Brain microvascular endothelial cell (primary cell): ENCODE measurements at regions not wholly inside any gene's neighbourhood (a gene's known extent, or its start where the extent isn't known, plus 50 kb on each side); places are given as distances from the start of the nearest gene placed in this dataset.
"Not testable (repeated sequence)": the region's sequence is repeated elsewhere in the genome, so short reads cannot be mapped to it uniquely, and the experiment has no call there.

ENCODE experiments used
- DNase-seq: peaks from one replicate; pipeline ENCODE4 v3.0.0-alpha.2; 2020
- H3K27ac ChIP-seq: fragments of 250-450 bp; sonication (Bioruptor Pico); 2 replicates; pipeline ENCODE4 v1.5.1; 2020; ENCODE audit warnings: mild to moderate bottlenecking, moderate library complexity
- H3K27me3 ChIP-seq: fragments of 250-450 bp; sonication (Bioruptor Pico); replicated peaks from 2 replicates; pipeline ENCODE4 v1.5.1; 2020; ENCODE audit warnings: mild to moderate bottlenecking
- H3K36me3 ChIP-seq: fragments of 250-450 bp; sonication (Bioruptor Pico); replicated peaks from 2 replicates; pipeline ENCODE4 v1.5.1; 2020; ENCODE audit warnings: mild to moderate bottlenecking
- H3K4me3 ChIP-seq: 2 replicates; pipeline ENCODE4 v1.5.1; 2011; ENCODE audit warnings: low read depth, mild to moderate bottlenecking, control low read depth, low read length, moderate library complexity
- in situ Hi-C: cut with HindIII; loops from 2 replicates; pipeline ENCODE4 v1.10.0; 2017; ENCODE audit warnings: low sequenced_read_pairs, low pct_ligation_motif_present
- TF ChIP-seq, protein P1 (sequence below): IDR thresholded peaks from 2 replicates; pipeline ENCODE4 v1.5.1; 2011; ENCODE audit warnings: low read depth, mild to moderate bottlenecking, moderate library complexity, low read length, control low read depth, inconsistent platforms; ENCODE audit errors: missing control alignments

DNA sequence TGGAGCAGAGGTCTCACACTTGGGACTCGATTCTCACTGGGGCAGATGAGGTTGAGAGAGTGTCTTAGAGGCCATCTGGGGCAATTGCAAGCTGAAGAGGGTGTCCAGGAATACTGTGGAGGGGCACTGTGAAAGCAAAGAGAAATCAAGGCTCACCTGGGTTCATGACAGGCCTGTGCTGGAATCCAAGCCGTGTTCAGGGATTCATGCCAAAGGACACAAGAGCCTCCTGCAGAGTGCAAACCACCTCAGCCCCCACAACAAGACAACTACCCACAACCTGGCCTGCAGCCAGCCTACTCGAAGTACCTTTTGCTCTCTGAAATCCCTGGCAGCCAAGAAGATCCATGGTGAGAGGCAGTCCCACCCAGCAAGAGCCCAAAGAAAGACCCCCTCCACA, 2334.2 kb downstream of the TP53TG3F start:
- H3K27me3 ChIP-seq = no peaks in the 10 kb centered on the region
- H3K36me3 ChIP-seq = no peaks in the 10 kb centered on the region
- in situ Hi-C loops = no loop called here
- H3K4me3 ChIP-seq = no peak overlapping the region
- H3K27ac ChIP-seq = no peak overlapping the region
- DNase-seq = no peak
- TF ChIP-seq, protein P1, sequence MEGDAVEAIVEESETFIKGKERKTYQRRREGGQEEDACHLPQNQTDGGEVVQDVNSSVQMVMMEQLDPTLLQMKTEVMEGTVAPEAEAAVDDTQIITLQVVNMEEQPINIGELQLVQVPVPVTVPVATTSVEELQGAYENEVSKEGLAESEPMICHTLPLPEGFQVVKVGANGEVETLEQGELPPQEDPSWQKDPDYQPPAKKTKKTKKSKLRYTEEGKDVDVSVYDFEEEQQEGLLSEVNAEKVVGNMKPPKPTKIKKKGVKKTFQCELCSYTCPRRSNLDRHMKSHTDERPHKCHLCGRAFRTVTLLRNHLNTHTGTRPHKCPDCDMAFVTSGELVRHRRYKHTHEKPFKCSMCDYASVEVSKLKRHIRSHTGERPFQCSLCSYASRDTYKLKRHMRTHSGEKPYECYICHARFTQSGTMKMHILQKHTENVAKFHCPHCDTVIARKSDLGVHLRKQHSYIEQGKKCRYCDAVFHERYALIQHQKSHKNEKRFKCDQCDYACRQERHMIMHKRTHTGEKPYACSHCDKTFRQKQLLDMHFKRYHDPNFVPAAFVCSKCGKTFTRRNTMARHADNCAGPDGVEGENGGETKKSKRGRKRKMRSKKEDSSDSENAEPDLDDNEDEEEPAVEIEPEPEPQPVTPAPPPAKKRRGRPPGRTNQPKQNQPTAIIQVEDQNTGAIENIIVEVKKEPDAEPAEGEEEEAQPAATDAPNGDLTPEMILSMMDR = no peak

DNA sequence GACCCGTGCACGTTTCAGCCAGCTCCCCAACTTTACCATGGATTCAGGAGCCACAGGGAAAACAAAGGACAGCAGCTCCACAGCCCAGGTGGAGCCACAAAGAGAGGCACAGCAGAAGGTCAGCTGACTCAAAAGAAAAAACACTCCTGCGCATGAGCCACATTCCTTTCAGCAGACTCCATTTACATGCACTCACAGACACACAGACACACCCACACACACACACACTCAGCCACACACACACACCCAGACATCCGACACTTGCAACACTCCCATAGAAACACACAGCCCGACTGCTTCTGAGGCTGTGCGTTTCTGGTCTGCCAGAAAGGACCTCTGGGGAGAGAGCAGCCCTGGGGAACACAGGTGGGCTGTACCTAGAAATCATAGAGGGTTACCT, 2335.5 kb downstream of the TP53TG3F start:
- DNase-seq = no peak
- H3K4me3 ChIP-seq = no peak overlapping the region
- no peaks in the 10 kb centered on the region for H3K27me3 ChIP-seq
- H3K36me3 ChIP-seq = no peaks in the 10 kb centered on the region
- no peak overlapping the region for H3K27ac ChIP-seq
- in situ Hi-C loops = no loop called here
- TF ChIP-seq, protein P1 = no peak

DNA sequence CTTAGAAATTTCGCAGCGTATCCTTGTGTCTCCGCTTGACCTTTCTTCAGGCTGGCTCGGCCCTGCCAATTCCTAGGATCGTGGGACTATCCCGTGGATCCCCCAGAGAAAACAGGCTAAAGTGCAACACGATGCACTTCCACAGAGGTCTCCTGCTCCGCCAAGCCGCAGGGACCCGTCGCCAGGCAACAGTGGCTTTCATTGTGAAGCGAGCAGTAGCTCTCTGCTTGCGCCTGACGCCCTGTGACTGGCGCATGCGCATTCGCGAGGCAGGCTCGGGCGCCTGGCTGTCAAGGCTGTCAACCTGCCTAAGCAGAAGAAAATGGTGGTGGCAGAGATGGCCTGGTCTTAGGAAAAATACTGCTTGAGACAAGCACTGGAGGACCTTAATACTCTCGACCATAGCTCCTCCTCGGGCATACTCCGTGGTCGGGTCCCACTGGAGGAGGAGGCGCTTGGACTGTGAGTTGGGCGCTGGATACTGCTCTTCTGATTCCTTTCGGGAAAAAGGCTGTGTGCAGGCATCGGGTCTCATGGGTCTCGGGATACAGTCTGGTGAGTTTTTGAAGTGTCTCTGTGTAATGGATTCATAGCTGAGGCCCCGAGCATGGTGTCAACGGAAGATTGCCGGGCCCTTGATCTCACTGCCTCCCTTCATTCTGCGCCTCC, 2336.1 kb downstream of the TP53TG3F start:
- TF ChIP-seq, protein P1 = no peak
- H3K36me3 ChIP-seq = no peaks in the 10 kb centered on the region
- no peak overlapping the region for H3K4me3 ChIP-seq
- no peak overlapping the region for H3K27ac ChIP-seq
- no peak for DNase-seq
- in situ Hi-C loops = no loop called here
- no peaks in the 10 kb centered on the region for H3K27me3 ChIP-seq

DNA sequence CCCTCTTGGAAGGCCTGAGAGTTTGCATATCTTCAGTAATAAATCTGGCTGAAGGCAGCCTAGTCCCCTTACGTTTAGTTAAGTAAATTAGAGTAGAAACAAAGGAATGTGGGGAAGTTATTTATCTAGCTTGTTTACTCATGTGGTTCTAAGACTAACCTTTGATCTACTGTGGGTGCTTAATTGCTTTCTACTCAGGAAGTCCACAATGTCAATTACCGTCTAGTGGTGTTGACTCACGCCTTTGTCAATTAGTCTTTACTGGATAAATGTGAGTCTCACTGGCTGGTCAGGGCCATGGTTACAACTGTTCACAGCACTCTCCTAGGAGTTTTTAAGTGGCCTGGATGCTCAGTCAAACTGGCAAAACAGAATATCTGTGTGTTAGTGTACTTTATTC, 2338.4 kb downstream of the TP53TG3F start:
- in situ Hi-C loops = no loop called here
- Histone ChIP-seq H3K36me3 (no peaks in the 10 kb centered on the region), H3K4me3 (no peak overlapping the region), H3K27me3 (no peaks in the 10 kb centered on the region), H3K27ac (no peak overlapping the region)
- no peak for DNase-seq
- TF ChIP-seq, protein P1 = no peak

DNA sequence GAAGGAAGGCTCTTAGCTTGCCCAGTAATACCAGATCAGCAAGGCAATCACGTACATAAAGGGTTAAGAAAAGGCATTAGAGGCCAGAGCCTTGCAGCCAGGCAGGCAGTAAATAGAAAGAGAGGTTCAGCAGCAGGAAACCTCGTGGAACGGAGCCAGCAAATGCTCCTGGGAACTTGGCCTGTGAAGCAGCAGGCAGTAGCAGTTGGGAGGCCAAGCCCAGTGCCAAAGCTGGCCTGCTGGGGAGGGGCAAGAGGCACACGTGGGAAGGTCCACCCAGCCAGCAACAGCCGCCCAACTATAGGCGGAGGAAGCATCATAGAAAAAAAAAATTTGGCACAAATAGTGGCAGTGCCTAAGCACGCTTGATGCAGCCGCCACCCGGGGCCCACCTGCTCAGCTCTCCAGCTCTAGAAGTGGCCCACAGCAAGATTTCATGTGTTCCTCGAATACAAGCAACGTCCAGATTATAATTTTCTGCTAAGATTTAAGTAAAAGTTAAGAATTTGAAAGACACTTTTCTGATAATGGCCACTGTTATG, 2339.5 kb downstream of the TP53TG3F start:
- H3K27ac ChIP-seq = no peak overlapping the region
- no peak overlapping the region for H3K4me3 ChIP-seq
- DNase-seq = no peak
- no peaks in the 10 kb centered on the region for H3K27me3 ChIP-seq
- in situ Hi-C loops = no loop called here
- H3K36me3 ChIP-seq = no peaks in the 10 kb centered on the region
- TF ChIP-seq, protein P1 = no peak

DNA sequence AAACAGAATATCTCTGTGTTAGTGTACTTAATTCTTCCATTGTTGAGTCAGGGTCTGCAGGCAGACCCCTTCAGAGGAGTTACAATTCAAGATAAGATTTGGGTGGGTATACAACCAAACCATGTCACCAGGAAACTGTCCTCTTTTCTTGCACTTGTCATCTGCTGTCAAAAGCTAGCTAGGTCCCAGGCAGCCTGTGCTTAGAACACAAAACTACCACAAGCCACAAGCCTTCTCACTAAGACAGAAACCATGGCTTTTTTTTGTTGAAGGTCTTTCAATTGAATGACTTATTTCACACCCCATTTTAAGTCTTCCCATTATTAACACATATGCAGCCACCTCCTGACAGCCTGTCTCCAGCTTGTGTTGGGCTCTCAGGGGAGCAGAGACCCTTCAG, 2345.1 kb downstream of the TP53TG3F start:
- H3K4me3 ChIP-seq, in situ Hi-C loops, H3K36me3 ChIP-seq: not testable (repeated sequence)

More for the DNA sequence above, 2345.1 kb downstream of the TP53TG3F start:
- not testable (repeated sequence) for H3K27ac ChIP-seq, H3K27me3 ChIP-seq, DNase-seq
